ENCODE measurements at regions not wholly inside any gene's neighbourhood (a gene's known extent, or its start where the extent isn't known, plus 50 kb on each side); places are given as distances from the start of the nearest gene placed in this dataset.

DNA sequence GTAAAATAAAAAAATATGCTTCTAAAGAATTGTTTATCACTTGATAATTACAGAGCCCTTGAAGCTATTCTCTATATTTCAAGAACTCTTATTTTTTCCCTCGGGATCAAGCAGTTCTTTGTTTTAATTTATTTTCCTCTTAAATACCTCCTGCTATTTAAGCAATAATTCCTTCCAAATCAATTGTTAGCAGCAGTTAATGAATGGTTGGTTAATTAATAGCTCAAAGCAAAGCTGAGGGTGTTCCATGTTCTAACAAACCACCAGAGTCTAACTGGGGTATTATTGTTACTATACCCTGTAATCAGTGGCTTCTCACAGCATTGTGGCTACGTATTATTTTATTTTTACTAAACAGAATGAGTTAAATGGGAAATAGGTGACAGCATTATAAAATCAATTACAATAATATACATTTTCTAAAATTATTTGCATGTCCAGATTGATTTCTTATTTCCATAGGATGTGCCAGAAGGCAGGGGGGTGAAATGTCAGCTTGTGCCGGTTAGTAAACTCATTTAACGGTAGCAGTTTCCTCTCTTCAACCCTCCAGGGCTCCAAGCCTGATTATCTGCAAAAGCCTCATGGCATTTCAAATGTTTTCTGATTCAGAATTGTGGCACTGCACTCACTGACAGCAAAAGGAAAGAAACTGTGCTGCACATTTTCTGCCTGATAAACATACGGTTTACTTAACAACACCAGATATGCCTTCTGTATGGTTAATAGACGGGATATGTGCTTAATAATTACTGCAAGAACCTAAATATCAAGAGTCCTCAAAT, 286.9 kb upstream of the EMCN start:
- no peak for DNase-seq (ENCODE audit: low read depth)

DNA sequence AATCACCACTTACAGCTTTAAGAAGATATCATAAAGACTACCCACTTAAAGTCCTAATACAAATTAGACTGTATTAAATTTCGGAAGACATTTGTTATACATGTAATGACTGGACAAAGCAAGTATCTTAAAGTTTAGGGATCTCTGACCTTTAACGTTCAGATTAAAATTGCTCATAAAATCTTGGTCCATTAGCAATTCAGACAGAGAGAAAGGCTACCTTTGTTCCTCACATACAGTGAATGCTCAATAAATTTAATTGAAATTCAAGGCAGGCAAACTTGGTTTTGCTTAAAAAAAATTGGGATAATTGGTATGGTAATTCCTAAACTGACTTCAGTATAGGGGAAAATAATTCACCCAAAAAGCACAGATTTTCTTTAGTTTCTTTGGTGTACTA, 285.9 kb upstream of the EMCN start:
- no peak for DNase-seq (ENCODE audit: low read depth)

DNA sequence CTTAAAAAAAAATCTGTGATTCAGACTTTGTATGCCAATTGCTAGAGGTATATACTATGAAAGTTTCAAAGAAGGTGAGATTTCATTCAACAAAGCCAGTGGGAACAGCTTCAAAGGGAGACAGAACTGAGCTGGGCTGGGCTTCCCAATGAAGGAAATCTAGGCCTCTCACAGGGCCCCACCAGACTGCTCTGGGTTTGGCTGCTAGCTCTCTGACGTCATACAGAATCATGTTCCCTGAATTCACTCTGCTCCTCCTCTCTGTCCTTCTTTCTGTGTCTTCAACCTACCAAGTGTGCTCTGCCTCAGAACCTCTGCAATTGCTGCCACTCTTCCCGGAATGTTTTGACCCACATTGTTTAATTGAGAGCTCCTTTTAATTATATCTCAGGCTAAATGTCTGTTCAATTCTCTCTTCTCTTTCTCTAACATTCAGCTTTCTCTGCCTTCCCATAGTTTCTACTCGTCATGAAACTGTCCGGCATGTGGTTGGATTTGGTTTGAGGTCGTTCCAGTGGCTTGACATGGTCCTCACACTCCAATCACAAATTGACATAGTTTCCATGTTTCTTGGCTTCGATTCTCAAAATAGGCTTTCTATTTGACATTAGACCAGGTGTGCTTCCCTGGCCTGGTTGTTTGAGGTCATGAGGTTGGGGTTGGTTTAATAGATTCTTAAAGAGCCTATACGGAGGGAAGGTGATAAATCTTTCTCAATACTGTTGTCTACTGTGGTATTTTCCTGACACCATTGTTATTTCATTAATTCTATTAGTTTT, 282.1 kb upstream of the EMCN start:
- peak; percentile 1 for DNase-seq (ENCODE audit: low read depth)

DNA sequence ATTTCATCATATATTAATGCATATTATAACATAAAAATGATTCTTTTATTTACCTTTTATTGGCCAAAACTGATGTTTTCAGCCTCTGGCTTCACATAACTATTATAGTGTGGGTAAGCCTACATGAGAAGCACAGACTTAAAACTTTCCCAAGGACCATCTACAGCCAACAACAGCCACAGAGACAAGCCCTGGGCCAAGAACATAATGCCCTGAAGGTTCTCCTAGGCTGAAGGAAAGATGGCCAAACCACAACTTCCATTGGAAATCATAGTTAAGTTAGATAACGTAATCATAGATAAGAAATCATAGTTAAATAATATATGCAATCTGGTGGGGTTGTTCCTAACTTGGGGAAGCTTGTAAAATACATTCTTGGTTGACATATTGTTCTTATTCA, 280.0 kb upstream of the EMCN start:
- DNase-seq (ENCODE audit: low read depth): no peak

DNA sequence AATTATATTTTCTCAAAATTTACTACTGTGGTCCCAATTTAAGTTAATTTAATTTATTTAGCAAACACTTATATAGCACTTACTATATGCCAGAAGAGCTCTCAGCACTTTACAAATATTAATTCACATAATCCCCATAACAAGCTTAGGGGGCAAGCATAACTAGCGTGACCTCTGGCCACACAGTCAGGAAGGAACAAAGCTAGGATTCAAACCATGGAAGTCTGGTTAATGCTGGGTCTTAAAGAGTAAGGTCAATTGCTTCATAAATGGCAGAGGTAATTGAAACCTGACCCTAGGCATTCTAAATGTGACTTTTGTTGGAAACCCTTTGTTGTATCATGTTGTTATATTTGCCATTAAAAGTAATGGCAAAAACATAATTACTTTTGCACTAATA, 279.5 kb upstream of the EMCN start:
- no peak for DNase-seq (ENCODE audit: low read depth)

DNA sequence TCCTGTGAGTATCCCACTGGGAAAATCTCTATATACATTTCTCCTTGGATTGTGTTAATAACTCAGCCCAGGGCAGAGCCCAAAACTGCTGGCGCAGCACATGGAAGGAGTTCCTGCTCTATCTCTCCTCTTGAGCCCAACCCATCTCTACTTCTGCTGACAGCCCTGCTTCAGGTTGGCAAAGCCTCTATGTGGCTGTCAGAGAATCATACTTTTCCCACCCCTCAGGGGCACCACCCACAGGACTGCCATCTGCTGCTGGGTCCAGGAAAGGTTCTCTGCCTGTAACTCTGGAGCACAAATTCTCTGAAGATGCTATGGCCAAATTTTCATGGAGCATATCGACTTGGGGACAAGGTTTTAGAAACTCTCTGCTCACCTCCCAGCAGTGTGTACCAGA, 278.5 kb upstream of the EMCN start:
- no peak for DNase-seq (ENCODE audit: low read depth)

DNA sequence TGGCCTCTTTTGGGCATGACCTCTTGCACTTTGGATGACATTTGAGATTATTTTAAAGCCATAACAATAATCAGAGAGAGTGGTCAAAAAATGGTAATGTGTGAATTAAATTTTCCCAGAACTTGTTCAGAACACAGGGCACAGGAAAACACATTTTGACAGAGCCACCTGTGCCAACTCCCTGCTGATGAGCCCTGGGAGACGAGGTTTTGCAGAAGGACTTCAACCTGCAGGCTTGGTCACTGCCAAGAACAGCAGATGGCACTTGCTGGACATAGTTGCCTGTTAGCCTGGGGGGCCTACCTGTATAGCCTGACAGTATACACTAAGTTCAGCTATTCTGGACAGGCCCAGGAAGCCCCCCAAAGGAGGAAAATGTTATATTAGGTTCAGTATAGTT, 277.8 kb upstream of the EMCN start:
- DNase-seq (ENCODE audit: low read depth): no peak

DNA sequence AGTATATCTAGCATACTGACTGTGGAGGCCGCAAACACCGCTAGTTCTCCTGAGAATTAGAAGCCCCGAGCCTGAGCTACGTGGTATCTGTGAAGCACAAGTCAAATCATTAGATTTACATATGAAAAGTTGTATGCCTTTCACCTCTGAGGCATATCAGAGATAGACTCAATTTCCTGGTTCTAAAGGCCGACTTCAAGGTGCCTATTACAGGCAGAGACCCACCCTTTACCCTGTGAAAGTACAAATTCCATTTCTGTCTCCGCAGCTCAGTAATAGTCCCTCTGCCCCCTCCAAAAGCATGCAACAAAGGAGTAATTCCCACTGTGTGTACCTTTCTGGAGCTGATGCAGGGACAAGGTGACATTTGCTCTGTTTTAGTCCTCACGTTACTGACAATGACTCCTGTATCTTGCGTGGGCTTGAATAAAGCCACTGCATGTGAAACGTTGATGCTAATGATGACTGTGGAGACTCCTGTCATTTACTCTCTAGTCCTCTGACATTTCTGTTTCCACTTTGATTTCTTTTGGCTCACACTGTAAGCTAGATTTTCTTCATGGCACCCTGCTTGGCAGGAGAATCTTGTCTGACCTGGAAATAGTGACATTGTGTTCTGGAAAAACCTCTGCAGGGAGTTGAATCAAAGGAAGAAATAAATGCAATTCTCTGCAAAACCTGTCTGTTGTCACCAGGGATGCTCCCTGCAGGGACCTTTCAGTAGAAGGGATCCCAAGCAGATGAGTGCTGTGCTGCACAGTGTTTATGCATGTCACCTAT, 273.2 kb upstream of the EMCN start:
- DNase-seq (ENCODE audit: low read depth): no peak

DNA sequence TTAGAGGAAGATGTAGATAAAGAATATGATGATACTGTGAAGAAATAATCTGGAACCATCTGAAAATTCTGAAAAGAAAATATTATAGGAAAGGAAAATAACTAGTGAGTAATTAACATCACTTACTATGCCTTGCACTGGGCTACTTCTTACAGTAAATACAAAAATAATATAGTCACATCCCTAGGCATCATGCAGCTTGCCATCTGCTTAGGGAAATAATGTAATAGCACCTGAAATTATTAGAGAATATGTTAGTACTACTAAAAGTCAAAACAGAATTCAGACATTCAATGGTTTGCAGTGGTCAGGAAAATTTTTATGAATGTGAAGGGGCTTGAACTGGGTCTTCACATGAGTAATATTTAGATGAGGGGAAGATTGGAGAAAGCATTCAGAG, 272.2 kb upstream of the EMCN start:
- DNase-seq (ENCODE audit: low read depth): no peak

DNA sequence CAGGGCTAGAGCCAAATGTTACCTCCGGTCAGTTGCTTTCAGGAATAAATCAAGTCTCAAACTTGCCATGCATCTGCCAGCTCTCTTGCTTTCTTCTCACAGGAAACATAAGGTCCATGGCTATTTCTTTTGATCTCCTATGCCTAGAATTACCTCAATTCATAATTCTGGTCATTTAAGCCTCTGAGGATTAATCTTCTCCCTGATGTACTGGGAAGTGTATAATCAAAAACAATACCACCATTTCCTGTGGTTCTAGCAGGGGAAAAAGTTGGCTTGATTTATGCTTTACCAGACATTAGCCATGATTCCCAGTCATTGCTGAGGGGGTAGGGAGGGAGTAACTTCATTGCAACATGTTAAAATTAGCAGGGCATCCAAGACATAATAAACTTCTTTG, 268.7 kb upstream of the EMCN start:
- DNase-seq (ENCODE audit: low read depth): no peak

DNA sequence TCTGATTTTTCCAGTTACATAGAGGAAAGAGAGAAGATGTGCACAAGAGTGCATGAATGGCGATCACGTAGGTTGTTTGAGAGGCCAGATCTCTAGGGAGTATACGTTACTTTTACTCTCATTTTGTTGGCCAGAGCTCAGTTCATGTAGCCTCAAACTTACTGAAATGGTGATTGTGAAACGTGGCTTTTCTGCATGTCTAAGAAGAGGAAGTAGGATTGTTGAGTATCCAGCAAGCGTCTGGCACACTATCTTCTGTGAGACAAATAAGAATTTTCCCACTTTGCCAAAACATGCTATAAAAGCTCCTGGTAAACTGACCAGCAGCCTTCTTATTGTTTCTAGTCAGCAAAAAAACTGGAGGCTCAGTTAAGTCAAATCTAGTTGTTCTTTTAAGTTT, 264.5 kb upstream of the EMCN start:
- DNase-seq (ENCODE audit: low read depth): no peak

DNA sequence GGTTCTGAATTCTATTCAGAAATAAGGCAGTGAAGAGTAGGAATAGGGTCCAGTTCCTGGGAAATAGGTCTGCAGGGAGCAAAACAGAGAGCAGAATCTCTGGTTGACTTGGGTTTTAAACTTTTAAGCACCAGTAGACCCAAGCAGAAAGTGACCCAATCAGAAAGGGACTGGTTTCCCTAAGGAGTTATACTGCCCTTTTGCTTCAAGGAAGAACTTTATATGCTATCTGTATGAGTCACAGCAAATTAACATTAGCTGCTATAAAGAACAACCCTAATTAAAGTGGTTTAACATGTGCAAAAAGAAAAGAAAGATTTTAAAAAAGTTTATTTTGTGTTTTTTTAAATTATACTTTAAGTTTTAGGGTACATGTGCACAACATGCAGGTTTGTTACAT, 263.6 kb upstream of the EMCN start:
- no peak for DNase-seq (ENCODE audit: low read depth)

DNA sequence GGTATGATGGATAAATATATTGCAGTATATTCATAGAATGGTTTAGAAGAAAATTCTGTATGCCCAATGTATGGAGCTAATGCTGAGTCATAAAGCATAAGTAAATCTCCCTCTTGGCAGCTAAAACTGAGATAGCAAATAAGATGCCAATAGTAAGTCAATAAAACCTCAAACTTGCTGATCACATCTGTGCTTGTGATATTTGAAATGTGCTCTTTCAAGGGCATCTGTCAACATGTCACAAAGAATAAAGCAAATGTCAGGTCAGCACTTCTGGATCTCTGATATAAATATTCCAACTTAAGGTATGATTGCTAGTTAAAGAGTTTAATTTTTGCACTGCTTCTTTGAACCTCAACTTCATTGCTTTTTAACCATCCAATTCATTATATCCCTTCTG, 262.3 kb upstream of the EMCN start:
- no peak for DNase-seq (ENCODE audit: low read depth)

DNA sequence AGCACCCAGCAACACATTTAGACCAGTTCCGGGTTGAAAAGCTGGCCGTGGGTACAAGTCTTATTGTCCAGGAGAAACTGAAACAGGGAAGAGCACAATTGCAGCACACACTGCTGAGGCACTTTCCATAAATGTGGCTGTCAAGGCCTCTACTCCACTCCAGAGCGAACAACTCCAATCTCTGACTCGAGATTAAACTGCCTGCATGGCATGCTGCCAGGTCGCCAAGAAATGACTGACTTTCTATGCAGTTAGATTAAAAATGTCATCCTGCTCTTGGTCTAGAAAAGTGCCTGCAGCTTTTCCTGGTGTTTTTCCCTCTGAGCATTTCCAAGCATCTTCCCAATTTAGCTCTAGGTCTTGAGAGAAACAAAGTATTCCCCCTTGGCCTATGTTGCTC, 260.6 kb upstream of the EMCN start:
- no peak for DNase-seq (ENCODE audit: low read depth)

DNA sequence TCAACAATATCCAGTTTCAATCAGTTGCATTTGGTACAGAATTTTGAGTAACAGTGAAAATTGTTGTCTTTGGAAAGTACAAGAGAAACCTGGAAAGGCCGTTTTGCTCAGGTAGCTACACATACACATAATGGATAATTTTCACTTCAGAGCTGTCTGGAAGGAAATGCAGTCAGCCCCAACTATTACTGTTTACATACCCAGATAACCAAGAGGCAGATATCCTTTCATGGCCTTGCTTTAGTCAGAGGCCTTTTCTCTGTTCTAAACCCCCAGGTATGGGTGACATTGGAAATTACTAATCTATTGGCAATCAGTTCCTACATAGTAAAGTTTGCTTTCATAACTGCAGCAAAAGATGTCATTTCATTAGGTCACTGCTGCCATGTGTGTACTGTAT, 244.9 kb upstream of the EMCN start:
- no peak for DNase-seq (ENCODE audit: low read depth)

DNA sequence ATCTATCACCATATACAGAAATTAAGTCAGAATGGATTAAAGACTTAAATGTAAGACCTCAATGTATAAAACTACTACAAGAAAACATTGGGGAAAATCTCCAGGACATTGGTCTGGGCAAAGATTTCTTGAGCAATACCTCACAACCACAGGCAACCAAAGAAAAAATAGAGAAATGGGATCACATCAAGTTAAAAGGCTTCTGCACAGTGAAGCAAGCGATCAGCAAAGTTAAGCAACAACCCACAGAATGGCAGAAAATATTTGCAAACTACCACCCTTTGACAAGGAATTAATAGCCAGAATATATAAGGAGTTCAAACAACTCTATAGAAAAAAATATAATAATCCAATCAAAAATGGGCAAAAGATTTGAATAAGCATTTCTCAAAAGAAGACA, 236.9 kb upstream of the EMCN start:
- DNase-seq (ENCODE audit: low read depth): no peak

DNA sequence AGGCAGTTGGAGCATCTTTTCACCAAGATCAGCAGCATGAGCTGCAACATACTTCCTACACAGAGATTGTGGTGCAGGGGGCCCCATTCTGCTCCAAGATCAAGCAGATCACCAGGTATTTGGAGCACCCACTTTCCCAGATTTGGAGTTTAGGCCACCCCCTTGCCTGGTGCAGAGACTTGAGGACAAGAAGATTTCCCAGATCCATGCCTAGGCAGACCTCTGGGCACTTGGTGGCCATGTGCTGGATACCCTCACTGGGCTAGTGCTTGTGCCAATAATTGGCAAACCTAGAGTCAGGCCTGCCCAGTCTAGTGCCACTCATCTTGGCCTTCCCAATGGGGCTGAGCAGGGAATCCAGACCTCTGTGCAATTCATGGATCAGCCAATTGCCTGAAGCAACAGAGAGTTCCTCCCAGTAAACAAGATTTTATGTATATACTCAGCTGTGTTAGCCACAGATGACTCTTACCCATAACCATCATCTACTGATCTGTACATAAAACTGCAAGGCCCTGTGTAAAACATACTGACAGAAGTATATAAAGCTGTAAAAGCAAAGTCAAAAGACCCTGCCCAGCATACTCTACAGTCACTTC, 228.4 kb upstream of the EMCN start:
- no peak for DNase-seq (ENCODE audit: low read depth)

DNA sequence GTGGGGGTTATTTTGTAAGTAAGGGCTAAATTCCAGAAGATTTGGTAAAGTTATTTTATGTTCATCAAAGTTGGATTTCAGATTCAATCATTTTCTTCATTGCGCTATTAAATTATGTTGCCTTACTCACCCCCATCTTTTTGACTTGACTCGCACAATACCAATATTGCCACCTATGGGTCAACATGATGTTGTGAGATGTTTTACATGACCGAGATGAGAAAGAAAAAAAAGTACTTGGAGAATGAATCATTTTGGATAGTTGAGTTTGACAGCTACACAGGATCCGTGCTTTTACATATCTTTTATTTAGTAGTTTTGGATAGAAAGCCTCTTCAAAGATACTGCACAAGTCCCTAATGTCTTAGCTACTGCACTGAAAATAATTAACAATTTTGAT, 224.2 kb upstream of the EMCN start:
- peak; percentile 61 for DNase-seq (ENCODE audit: low read depth)

DNA sequence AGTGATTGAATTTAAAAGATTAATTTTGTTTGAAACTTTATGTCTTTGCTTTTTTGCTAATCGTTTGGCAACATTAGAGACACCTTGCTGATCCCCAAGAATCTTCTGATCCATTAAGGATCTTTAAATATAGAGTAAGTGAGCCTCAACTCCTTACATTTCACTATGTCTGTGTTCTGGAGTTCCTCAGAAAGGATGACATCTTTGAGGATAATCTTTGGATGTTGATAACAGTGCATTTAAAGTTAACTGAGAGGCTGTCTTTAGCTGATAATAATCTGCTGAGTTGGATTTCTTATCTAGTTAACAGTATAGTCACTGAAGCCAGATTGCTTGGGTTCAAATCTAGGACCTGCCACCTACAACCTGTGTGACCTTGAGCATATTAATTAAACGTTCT, 221.6 kb upstream of the EMCN start:
- no peak for DNase-seq (ENCODE audit: low read depth)

DNA sequence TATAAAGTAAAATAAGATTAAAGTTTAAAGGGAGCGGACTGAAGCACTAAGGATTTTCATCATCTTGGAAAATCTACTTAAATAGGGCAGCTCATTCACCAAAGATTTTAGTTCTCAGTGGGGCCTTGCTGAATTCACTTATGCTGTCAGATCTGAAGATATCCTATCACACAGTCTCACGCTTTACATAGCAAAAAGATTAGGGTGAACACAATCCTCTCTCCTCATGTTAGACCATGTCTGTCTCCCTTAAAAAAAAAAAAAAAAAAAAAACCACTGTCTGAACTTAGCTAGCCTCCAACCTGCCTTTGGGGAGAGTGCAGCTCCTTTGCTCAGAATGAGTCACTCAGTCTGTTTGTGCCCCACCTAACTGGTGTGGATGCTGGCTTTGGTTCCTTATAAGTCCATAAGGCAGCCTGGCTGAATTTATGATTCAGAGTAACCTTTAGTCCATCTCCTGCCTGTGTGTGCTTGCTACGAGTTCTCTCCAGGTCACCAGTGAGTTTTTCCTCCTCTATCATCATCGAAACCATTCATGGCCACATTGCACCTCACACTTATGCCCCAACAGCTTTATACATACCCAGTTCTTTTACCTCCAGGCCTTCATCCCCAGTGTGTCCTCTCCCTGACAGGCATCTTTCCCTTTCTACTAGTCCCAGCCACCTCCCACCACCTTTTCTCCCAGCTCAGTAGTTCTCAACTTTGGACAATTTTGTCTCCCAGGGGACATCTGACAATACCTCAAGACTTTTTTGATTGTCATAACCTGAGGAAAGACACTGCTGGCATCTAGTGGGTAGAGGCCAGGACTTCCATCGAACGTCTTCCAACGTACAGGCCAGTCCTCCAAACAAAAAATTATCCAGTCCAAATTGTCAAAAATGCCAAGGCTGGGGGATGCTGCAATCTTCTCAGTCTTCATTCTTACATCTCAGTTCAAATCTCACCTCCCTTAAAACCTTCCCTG, 220.7 kb upstream of the EMCN start:
- peak; percentile 95 for DNase-seq (ENCODE audit: low read depth)

Data from RPMI7951 (cell line).